Transverse colon (tissue), 4 donors: ENCODE measurements at regions not wholly inside any gene's neighbourhood (a gene's known extent, or its start where the extent isn't known, plus 50 kb on each side); places are given as distances from the start of the nearest gene placed in this dataset.

Experiments used
- DNase-seq: peaks from one replicate; pipeline ENCODE4 v3.0.0-alpha.2; 2019
- H3K27ac ChIP-seq, 4 donors: fragments of 200-600 bp; sonication (generic); 2 replicates each; pipeline ENCODE4 v1.5.1; 2016 to 2018; ENCODE audit warnings: inconsistent platforms in 4 of 4
- H3K27me3 ChIP-seq: fragments of 200-600 bp; sonication (generic); 2 replicates; pipeline ENCODE4 v1.5.1; 2017; ENCODE audit warnings: inconsistent platforms
- H3K36me3 ChIP-seq, 4 donors: fragments of 200-600 bp; sonication (generic); 2 replicates each; pipeline ENCODE4 v1.5.1; 2017 to 2019; ENCODE audit warnings: inconsistent platforms in 4 of 4
- H3K4me1 ChIP-seq, 4 donors: fragments of 200-600 bp; sonication (generic); 2 replicates each; pipeline ENCODE4 v1.5.1; 2017 to 2020; ENCODE audit warnings: inconsistent platforms in 4 of 4
- H3K4me3 ChIP-seq, 4 donors: fragments of 200-600 bp; sonication (generic); 1 replicate in 1 of 4; 2 replicates in 3 of 4; pipeline versions ENCODE4 v1.5.1 to v1.6.1; 2017 to 2019; ENCODE audit warnings: inconsistent platforms in 4 of 4
- H3K9me3 ChIP-seq, 2 donors: fragments of 200-600 bp; sonication (generic); 2 replicates each; pipeline ENCODE4 v1.5.1; 2017 to 2019; ENCODE audit warnings: inconsistent platforms in 2 of 2
- EP300 ChIP-seq: sonication (generic); formaldehyde crosslinking; IDR thresholded peaks from one replicate; pipeline ENCODE4 v1.6.1; 2017; ENCODE audit warnings: antibody characterized with exemption, low read depth
- POLR2A ChIP-seq: fragments of 450-650 bp; IDR thresholded peaks from one replicate; pipeline ENCODE4 v1.6.1; 2016; ENCODE audit warnings: antibody characterized with exemption, mild to moderate bottlenecking, moderate library complexity
- POLR2AphosphoS5 ChIP-seq, 3 donors: sonication (generic); formaldehyde crosslinking; IDR thresholded peaks; one replicate each; pipeline ENCODE4 v1.6.1; 2016; ENCODE audit warnings: antibody characterized with exemption in 3 of 3
- WGBS, 2 donors: methylation state at CpG; one replicate each; pipeline ENCODE4 v1.1.5; 2018; ENCODE audit warnings: low coverage in 1 of 2; 5-methylcytosine and 5-hydroxymethylcytosine counted together
- in situ Hi-C, 4 donors: fragments of 200-750 bp; cut with MboI; loops; one replicate each; pipeline versions ENCODE4 v1.15.0 to v1.15.1; 2017; ENCODE audit warnings: low sequenced_read_pairs in 3 of 4, low pct_ligation_motif_present in 1 of 4, low pct_unique_long_range_greater_than_20kb in 1 of 4
- intact Hi-C: fragments of 100-400 bp; cut with DNase I; formaldehyde crosslinking; loops from one replicate; pipeline ENCODE4 v1.15.1; 2023; ENCODE audit warnings: low total_unique reads
- TF ChIP-seq, protein P1 (sequence below), 5 experiments: fragments of 200-600 bp in 3 of 5; fragments of 450-650 bp in 2 of 5; sonication (generic) in 3 of 5; IDR thresholded peaks; 1 replicate in 2 of 5; 2 replicates in 3 of 5; pipeline ENCODE4 v1.5.1; 2016 to 2017; ENCODE audit warnings: antibody characterized with exemption in 5 of 5, inconsistent platforms in 3 of 5, mild to moderate bottlenecking in 2 of 5, moderate library complexity in 1 of 5

DNA sequence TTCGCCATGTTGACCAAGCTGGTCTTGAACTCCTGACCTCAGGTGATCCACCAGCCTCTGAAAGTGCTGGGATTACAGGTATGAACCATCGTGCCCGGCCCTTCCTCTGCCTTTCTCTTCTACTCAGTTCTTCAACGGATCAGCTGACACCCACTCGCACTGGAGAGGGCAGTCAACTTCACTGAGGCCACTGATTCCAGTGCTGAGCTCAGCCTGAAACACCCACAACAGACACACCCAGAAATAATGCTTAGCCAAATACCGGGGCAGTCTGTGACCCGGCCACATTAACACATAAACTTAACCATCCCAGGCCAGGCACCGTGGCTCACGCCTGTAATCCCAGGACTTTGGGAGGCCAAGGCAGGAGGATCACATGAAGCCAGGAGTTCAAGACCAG is 119.3 kb upstream of the CHST15 start:
- Histone ChIP-seq H3K4me3 (no peak overlapping the region), H3K4me1 (no peaks in the 10 kb centered on the region), H3K9me3 (no peaks in the 10 kb centered on the region), H3K27me3 (no peaks in the 10 kb centered on the region), H3K36me3 (no peaks in the 10 kb centered on the region), H3K27ac (no peak overlapping the region)
- in situ Hi-C loops: no loop called here
- intact Hi-C loops: no loop called here
- WGBS, 2 donors: 89% methylated on average over 9 of the region's 9 CpGs; no CpG with 5 or more reads in 1 of the 2 donors
- TF ChIP-seq EP300 (no peak), POLR2AphosphoS5 (IDR thresholded peaks at IDR 0.05) (no peak), POLR2A (no peak)
- TF ChIP-seq, protein P1, sequence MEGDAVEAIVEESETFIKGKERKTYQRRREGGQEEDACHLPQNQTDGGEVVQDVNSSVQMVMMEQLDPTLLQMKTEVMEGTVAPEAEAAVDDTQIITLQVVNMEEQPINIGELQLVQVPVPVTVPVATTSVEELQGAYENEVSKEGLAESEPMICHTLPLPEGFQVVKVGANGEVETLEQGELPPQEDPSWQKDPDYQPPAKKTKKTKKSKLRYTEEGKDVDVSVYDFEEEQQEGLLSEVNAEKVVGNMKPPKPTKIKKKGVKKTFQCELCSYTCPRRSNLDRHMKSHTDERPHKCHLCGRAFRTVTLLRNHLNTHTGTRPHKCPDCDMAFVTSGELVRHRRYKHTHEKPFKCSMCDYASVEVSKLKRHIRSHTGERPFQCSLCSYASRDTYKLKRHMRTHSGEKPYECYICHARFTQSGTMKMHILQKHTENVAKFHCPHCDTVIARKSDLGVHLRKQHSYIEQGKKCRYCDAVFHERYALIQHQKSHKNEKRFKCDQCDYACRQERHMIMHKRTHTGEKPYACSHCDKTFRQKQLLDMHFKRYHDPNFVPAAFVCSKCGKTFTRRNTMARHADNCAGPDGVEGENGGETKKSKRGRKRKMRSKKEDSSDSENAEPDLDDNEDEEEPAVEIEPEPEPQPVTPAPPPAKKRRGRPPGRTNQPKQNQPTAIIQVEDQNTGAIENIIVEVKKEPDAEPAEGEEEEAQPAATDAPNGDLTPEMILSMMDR (IDR thresholded peaks at IDR 0.05): no peak
- DNase-seq: no peak

- in situ Hi-C loops (no loop called here), intact Hi-C loops (no loop called here)
- 82 to 96% methylated on average over 4 to 8 of the region's 8 CpGs for WGBS, 2 donors
- H3K36me3 ChIP-seq: no peaks in the 10 kb centered on the region
- no peak for TF ChIP-seq POLR2A
- TF ChIP-seq POLR2AphosphoS5 (IDR thresholded peaks at IDR 0.05): no peak
- TF ChIP-seq, protein P1 (IDR thresholded peaks at IDR 0.05): no peak
- no peak for TF ChIP-seq EP300
- no peaks in the 10 kb centered on the region for H3K4me1 ChIP-seq
- H3K4me3 ChIP-seq: no peak overlapping the region
- H3K9me3 ChIP-seq: no peaks in the 10 kb centered on the region
- H3K27ac ChIP-seq: no peak overlapping the region
- no peaks in the 10 kb centered on the region for H3K27me3 ChIP-seq
- no peak for DNase-seq
Observed at GRCh38 chr10:124211921-124212320, 118.5 kb upstream of the CHST15 start.

- no peak overlapping the region for H3K4me3 ChIP-seq
- TF ChIP-seq POLR2A: no peak
- TF ChIP-seq, protein P1 (IDR thresholded peaks at IDR 0.05): no peak
- no peak for TF ChIP-seq POLR2AphosphoS5 (IDR thresholded peaks at IDR 0.05)
- no peak for TF ChIP-seq EP300
- H3K27me3 ChIP-seq: no peaks in the 10 kb centered on the region
- H3K9me3 ChIP-seq: no peaks in the 10 kb centered on the region
- DNase-seq: no peak
- H3K27ac ChIP-seq: no peak overlapping the region
- in situ Hi-C loops (no loop called here), intact Hi-C loops (no loop called here)
- 79% methylated on average over 1 of the region's 1 CpG; no CpG with 5 or more reads in 1 of the 2 donors for WGBS, 2 donors
- no peaks in the 10 kb centered on the region for H3K4me1 ChIP-seq
- no peaks in the 10 kb centered on the region for H3K36me3 ChIP-seq
Observed at GRCh38 chr10:124210263-124210662, 116.9 kb upstream of the CHST15 start.

- WGBS, 2 donors: 78% methylated on average over 5 of the region's 5 CpGs; no CpG with 5 or more reads in 1 of the 2 donors
- DNase-seq: no peak
- TF ChIP-seq, protein P1 (IDR thresholded peaks at IDR 0.05): no peak
- no peak for TF ChIP-seq POLR2AphosphoS5 (IDR thresholded peaks at IDR 0.05)
- no peak for TF ChIP-seq EP300
- TF ChIP-seq POLR2A: no peak
- Histone ChIP-seq H3K27me3 (no peaks in the 10 kb centered on the region), H3K27ac (no peak overlapping the region), H3K36me3 (no peaks in the 10 kb centered on the region), H3K4me1 (no peaks in the 10 kb centered on the region), H3K4me3 (no peak overlapping the region), H3K9me3 (no peaks in the 10 kb centered on the region)
- intact Hi-C loops: no loop called here
- in situ Hi-C loops: no loop called here
Observed at GRCh38 chr10:124207391-124207790, 114.0 kb upstream of the CHST15 start.
